HCT116 (cell line): ENCODE measurements at regions not wholly inside any gene's neighbourhood (a gene's known extent, or its start where the extent isn't known, plus 50 kb on each side); places are given as distances from the start of the nearest gene placed in this dataset.

Experiments used
- ELF1 ChIP-seq: IDR thresholded peaks from 2 replicates; pipeline ENCODE4 v1.6.1; 2012; ENCODE audit warnings: low read depth, borderline replicate concordance
- POLR2AphosphoS5 ChIP-seq: IDR thresholded peaks from 2 replicates; pipeline ENCODE4 v1.6.1; 2011; ENCODE audit warnings: mild to moderate bottlenecking, low read depth, low read length, moderate library complexity
- TF ChIP-seq, protein P1 (sequence below), 3 experiments: fragments of 200-600 bp in 1 of 3; sonication (generic) in 1 of 3; IDR thresholded peaks in 2 of 3; conservative IDR thresholded peaks in 1 of 3; 2 replicates each; pipeline ENCODE4 v1.5.1; 2012 to 2017; ENCODE audit warnings: low read depth in 2 of 3, low read length in 2 of 3, antibody characterized with exemption in 1 of 3, borderline replicate concordance in 1 of 3, control low read depth in 1 of 3, mild to moderate bottlenecking in 1 of 3, mixed read lengths in 1 of 3, mixed run types in 1 of 3, moderate library complexity in 1 of 3; ENCODE audit not compliant: insufficient read depth in 1 of 3

DNA sequence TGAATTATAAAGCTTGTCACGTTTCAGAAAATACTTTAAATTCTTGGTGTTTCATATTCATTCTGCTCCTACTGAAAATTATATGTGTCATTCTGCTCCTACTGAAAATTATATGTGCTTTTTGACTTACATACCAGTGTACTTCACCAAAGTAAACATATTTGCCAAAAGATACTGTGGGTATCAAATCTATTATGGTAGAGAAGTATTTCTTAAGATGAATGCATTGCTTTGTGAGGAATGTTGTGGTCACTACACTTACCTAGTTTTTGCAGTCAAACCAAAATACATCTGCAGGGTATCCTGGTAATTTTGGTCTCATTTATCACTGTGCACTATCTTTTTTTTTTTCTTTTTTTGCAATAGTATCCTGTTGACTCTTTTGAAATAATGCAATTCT lies 287.7 kb upstream of the MAD2L1 start:
- TF ChIP-seq POLR2AphosphoS5 (no peak), ELF1 (no peak)
- TF ChIP-seq, protein P1, sequence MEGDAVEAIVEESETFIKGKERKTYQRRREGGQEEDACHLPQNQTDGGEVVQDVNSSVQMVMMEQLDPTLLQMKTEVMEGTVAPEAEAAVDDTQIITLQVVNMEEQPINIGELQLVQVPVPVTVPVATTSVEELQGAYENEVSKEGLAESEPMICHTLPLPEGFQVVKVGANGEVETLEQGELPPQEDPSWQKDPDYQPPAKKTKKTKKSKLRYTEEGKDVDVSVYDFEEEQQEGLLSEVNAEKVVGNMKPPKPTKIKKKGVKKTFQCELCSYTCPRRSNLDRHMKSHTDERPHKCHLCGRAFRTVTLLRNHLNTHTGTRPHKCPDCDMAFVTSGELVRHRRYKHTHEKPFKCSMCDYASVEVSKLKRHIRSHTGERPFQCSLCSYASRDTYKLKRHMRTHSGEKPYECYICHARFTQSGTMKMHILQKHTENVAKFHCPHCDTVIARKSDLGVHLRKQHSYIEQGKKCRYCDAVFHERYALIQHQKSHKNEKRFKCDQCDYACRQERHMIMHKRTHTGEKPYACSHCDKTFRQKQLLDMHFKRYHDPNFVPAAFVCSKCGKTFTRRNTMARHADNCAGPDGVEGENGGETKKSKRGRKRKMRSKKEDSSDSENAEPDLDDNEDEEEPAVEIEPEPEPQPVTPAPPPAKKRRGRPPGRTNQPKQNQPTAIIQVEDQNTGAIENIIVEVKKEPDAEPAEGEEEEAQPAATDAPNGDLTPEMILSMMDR (IDR thresholded peaks at IDR 0.05 in 2 of 3, conservative IDR thresholded peaks at IDR 0.05 in 1 of 3; ENCODE audit: borderline replicate concordance in 1 of 3, insufficient read depth in 1 of 3, low read depth in 2 of 3, low read length in 2 of 3) = no peak
